Choroid plexus epithelial cell (primary cell): ENCODE measurements at regions not wholly inside any gene's neighbourhood (a gene's known extent, or its start where the extent isn't known, plus 50 kb on each side); places are given as distances from the start of the nearest gene placed in this dataset.
"Not testable (repeated sequence)": the region's sequence is repeated elsewhere in the genome, so short reads cannot be mapped to it uniquely, and the experiment has no call there.

ENCODE experiments used
- DNase-seq: peaks from one replicate; pipeline ENCODE4 v3.0.0-alpha.2; 2010; ENCODE audit warnings: low read depth
- H3K4me3 ChIP-seq: 2 replicates; pipeline ENCODE4 v1.5.1; 2011; ENCODE audit warnings: low read depth, mild to moderate bottlenecking, control low read depth, low read length, moderate library complexity
- TF ChIP-seq, protein P1 (sequence below): conservative IDR thresholded peaks from 2 replicates; pipeline ENCODE4 v1.5.1; 2011; ENCODE audit warnings: low read depth, mild to moderate bottlenecking, control low read depth, inconsistent platforms, low read length, moderate library complexity

DNA sequence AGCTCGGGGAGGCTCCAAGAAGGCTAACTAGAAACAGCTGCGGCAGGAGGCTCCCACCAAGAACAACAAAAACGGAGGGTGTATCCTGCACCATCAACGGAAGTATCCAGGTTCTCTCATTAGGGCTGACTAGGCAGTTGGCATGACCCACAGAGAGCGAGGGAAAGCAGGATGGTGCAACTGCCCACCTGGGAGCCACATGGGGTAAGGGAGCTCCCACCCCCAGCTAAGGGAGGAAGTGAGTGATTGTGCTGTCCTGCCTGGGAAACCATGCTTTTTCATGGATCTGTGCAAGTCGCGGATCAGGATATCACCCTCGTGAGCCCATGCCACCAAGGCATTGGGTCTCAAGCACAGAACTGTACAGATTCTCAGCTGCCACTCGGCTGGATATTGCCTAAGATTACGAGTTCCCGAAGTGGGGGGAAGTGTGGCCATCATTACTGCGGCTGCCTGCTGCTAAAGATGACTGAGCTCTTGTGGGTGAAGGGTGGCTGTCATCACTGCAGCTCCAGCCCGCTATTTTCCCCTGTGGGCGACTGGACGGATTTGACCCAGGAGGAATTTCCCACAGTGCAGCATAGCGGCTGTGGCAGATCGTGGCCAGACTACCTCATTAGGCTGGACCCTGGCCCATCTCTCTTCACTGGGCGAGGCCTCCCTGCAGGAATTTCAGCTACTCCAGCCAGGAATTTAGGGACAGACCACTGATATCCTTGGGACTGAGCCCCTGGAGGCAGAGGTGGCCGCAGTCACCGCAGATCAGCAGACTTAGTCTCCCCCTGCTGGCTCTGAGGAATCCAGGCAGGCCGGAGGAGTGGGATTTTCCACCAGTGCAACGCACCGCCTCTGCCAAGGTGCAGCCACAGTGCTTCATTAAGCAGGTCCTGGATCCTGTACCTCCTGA, 515.7 kb downstream of the FRK start:
- H3K4me3 ChIP-seq: no peak overlapping the region
- TF ChIP-seq, protein P1, sequence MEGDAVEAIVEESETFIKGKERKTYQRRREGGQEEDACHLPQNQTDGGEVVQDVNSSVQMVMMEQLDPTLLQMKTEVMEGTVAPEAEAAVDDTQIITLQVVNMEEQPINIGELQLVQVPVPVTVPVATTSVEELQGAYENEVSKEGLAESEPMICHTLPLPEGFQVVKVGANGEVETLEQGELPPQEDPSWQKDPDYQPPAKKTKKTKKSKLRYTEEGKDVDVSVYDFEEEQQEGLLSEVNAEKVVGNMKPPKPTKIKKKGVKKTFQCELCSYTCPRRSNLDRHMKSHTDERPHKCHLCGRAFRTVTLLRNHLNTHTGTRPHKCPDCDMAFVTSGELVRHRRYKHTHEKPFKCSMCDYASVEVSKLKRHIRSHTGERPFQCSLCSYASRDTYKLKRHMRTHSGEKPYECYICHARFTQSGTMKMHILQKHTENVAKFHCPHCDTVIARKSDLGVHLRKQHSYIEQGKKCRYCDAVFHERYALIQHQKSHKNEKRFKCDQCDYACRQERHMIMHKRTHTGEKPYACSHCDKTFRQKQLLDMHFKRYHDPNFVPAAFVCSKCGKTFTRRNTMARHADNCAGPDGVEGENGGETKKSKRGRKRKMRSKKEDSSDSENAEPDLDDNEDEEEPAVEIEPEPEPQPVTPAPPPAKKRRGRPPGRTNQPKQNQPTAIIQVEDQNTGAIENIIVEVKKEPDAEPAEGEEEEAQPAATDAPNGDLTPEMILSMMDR: no peak
- DNase-seq: no peak

DNA sequence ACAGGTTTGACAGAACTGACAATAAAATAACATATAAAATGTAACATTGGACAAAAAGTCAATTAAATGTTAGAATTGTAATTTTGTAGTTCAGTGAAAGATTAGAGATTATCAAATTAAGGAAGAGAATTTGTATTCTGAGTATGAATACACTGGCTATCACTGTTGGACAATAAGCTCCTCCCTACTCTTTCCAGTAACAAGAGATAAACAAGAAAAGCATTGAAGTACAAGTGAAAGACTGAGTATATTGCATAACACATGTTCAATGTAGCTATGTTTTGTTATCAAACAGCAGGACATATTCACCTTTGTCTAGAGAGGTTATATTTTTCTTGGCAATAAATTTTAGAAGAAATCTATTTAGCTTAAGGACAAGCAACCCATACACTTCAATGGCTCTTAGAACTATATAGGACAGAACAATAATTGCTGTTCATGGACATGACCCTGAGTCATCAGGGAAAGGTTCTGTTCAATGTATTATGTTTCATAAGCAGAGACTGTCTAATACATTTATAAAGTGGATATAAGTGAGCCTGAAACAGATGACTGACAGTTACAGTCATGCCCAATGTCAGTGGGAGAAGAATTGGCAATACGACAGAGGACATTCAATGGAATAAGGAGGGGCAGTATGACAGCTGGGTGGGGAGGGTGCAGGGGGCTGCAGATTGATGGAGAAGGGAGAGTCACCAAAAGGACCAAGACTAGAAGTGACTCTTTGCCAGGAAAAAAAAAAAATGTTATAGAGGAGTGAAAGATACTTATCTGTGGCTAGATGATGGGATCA, 520.4 kb downstream of the FRK start:
- H3K4me3 ChIP-seq: no peak overlapping the region
- no peak for DNase-seq
- TF ChIP-seq, protein P1: no peak

DNA sequence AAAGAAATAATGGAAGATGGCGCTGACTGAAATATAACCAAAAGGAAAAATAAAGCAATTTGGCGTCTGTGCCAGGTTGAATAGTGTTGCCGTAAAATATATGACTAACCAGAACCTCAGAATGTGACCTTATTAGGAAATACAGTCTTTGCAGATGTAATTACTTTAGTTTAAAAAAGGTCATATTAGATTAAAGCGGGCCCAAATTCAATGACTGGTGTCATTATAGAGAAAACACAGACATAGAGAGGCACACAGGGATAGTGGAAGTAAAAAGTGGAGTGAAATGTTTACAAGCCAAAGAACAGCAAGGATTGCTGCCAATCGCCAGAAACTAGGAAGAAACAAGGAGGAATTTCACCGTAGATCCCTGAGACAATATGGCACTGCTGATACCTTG, 521.2 kb downstream of the FRK start:
- TF ChIP-seq, protein P1: no peak
- DNase-seq: no peak
- no peak overlapping the region for H3K4me3 ChIP-seq

- no peak overlapping the region for H3K4me3 ChIP-seq
- TF ChIP-seq, protein P1: no peak
- no peak for DNase-seq
Measured at GRCh38 chr6:115524821-115525220, 535.9 kb downstream of the FRK start.

- H3K4me3 ChIP-seq, DNase-seq: not testable (repeated sequence)
Measured at GRCh38 chr6:115521747-115522146, 538.9 kb downstream of the FRK start.

GRCh38 chr6:115514656-115515055, 546.0 kb downstream of the FRK start:
- TF ChIP-seq, protein P1: no peak
- H3K4me3 ChIP-seq: no peak overlapping the region
- DNase-seq: no peak

DNA sequence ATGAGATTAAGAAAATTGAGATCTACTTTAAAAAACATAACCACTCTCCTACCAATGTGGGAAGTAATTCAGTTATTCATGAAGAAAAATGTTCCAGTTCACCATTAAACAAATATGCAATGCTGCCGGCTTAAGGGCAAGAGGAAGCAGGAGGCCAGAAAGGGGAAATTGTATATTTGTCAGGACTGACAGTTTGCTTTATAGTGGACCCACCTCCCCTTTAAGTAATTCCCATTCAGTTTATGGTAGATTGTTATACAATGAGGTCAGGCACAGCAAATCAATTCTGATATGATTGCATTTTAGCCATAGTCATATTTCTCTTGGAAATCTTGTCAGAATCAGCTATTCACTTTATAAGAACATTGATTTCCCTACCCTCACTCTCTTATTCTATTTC, 547.8 kb downstream of the FRK start:
- no peak overlapping the region for H3K4me3 ChIP-seq
- no peak for DNase-seq
- TF ChIP-seq, protein P1: no peak
